Hepatocyte (in vitro differentiated cells): ENCODE measurements at regions not wholly inside any gene's neighbourhood (a gene's known extent, or its start where the extent isn't known, plus 50 kb on each side); places are given as distances from the start of the nearest gene placed in this dataset.

Source experiments
- DNase-seq: peaks from one replicate; pipeline ENCODE4 v3.0.0-alpha.2; 2016; ENCODE audit warnings: low spot score
- H2AFZ ChIP-seq: fragments of 200-600 bp; sonication (generic); 2 replicates; pipeline ENCODE4 v1.6.0; 2016; ENCODE audit warnings: antibody characterized with exemption, mild to moderate bottlenecking
- H3K27ac ChIP-seq: fragments of 200-600 bp; sonication (generic); 2 replicates; pipeline ENCODE4 v1.5.1; 2016; ENCODE audit warnings: mild to moderate bottlenecking
- H3K27me3 ChIP-seq: fragments of 200-600 bp; sonication (generic); 2 replicates; pipeline ENCODE4 v1.6.1; 2016
- H3K36me3 ChIP-seq: fragments of 200-600 bp; sonication (generic); replicated peaks from 2 replicates; pipeline ENCODE4 v1.5.1; 2016; ENCODE audit warnings: low read depth; ENCODE audit not compliant: insufficient read depth
- H3K4me1 ChIP-seq: fragments of 200-600 bp; sonication (generic); 2 replicates; pipeline ENCODE4 v1.5.1; 2016; ENCODE audit warnings: mild to moderate bottlenecking, moderate library complexity; ENCODE audit not compliant: insufficient read depth
- H3K4me2 ChIP-seq: fragments of 200-600 bp; sonication (generic); 2 replicates; pipeline ENCODE4 v1.6.0; 2016
- H3K4me3 ChIP-seq: fragments of 200-600 bp; sonication (generic); 2 replicates; pipeline ENCODE4 v1.5.1; 2016; ENCODE audit warnings: mild to moderate bottlenecking
- H3K79me2 ChIP-seq: fragments of 200-600 bp; sonication (generic); 2 replicates; pipeline ENCODE4 v1.6.0; 2017; ENCODE audit warnings: mild to moderate bottlenecking
- H3K9me2 ChIP-seq: fragments of 200-600 bp; sonication (generic); replicated peaks from 2 replicates; pipeline ENCODE4 v1.6.0; 2017; ENCODE audit warnings: mild to moderate bottlenecking; ENCODE audit not compliant: insufficient read depth
- H3K9me3 ChIP-seq: fragments of 200-600 bp; sonication (generic); 2 replicates; pipeline ENCODE4 v1.5.1; 2016; ENCODE audit warnings: low read depth, mild to moderate bottlenecking
- H4K20me1 ChIP-seq: fragments of 200-600 bp; sonication (generic); 2 replicates; pipeline ENCODE4 v1.6.0; 2016; ENCODE audit warnings: mild to moderate bottlenecking; ENCODE audit not compliant: insufficient read depth, poor library complexity, severe bottlenecking
- EZH2 ChIP-seq: fragments of 200-600 bp; sonication (generic); IDR thresholded peaks from 2 replicates; pipeline ENCODE4 v1.6.1; 2016; ENCODE audit warnings: antibody characterized with exemption, mild to moderate bottlenecking, borderline replicate concordance
- EZH2phosphoT487 ChIP-seq: fragments of 200-600 bp; sonication (generic); IDR thresholded peaks from one replicate; pipeline ENCODE4 v1.6.1; 2018; ENCODE audit warnings: antibody characterized with exemption, mild to moderate bottlenecking, low read depth, moderate library complexity; ENCODE audit not compliant: unreplicated experiment, severe bottlenecking
- WGBS: methylation state at CpG from one replicate; pipeline ENCODE4 v1.1.6; 2016; ENCODE audit warnings: low lambda C conversion rate; ENCODE audit errors: missing lambda C conversion rate; 5-methylcytosine and 5-hydroxymethylcytosine counted together
- TF ChIP-seq, protein P1 (sequence below): fragments of 200-600 bp; sonication (generic); IDR thresholded peaks from 2 replicates; pipeline ENCODE4 v1.5.1; 2016; ENCODE audit warnings: antibody characterized with exemption, mild to moderate bottlenecking; ENCODE audit not compliant: poor library complexity

DNA sequence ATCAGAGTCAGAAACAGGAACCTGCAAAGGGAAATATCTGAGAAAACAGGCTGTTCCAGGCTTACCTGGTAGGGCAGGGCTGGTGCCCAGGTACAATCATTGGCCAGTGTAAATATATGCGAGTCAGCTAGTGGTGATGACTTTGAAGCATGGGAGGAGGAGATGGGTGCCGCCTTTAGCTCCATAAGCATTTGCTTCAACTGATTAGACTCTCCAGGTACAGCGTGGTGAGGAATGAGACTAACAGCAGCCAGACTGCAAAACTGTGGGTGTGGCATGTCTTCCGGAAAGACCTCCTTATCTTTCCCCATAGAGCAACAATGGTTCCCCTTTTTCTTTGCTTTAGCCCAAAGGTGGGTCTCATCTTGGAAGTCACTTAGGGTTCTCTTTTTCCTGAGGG, 137.2 kb downstream of the LRIG2 start:
- no peaks in the 10 kb centered on the region for H4K20me1 ChIP-seq
- no peak overlapping the region for H2AFZ ChIP-seq
- H3K4me3 ChIP-seq = no peak overlapping the region
- peak overlapping the region; percentile 43 for H3K27ac ChIP-seq
- H3K9me2 ChIP-seq = no peaks in the 10 kb centered on the region
- H3K36me3 ChIP-seq = no peaks in the 10 kb centered on the region
- H3K9me3 ChIP-seq = no peaks in the 10 kb centered on the region
- H3K79me2 ChIP-seq = no peaks in the 10 kb centered on the region
- DNase-seq = peak; percentile 48
- TF ChIP-seq EZH2phosphoT487 (no peak), EZH2 (no peak)
- TF ChIP-seq, protein P1, sequence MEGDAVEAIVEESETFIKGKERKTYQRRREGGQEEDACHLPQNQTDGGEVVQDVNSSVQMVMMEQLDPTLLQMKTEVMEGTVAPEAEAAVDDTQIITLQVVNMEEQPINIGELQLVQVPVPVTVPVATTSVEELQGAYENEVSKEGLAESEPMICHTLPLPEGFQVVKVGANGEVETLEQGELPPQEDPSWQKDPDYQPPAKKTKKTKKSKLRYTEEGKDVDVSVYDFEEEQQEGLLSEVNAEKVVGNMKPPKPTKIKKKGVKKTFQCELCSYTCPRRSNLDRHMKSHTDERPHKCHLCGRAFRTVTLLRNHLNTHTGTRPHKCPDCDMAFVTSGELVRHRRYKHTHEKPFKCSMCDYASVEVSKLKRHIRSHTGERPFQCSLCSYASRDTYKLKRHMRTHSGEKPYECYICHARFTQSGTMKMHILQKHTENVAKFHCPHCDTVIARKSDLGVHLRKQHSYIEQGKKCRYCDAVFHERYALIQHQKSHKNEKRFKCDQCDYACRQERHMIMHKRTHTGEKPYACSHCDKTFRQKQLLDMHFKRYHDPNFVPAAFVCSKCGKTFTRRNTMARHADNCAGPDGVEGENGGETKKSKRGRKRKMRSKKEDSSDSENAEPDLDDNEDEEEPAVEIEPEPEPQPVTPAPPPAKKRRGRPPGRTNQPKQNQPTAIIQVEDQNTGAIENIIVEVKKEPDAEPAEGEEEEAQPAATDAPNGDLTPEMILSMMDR = no peak
- H3K4me2 ChIP-seq = peak overlapping the region; percentile 1
- H3K27me3 ChIP-seq = no peaks in the 10 kb centered on the region
- H3K4me1 ChIP-seq = peaks cover 25% of the 10 kb centered on the region
- WGBS = 51% methylated on average over 4 of the region's 4 CpGs

DNA sequence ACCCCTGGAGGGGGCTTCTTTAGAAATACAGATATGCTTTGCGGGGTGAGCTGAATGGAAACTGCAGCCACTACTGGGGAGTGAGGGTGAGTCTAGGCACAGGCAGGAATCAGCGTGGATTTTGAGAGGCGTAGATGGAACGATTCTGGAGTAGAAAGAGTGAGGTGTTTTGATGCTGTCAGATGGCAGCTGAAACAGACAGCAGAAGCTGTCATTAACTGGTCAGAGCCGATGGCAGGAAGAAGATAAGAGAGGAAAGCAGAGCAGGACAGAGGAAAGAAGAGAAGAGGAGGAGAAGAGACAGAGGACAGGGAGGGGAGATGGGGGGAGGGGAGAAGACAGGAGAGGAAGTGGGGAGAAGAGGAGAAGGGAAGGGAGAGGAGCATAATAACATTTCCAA, 138.5 kb downstream of the LRIG2 start:
- TF ChIP-seq EZH2phosphoT487 = no peak
- TF ChIP-seq, protein P1 = no peak
- TF ChIP-seq EZH2 = no peak
- Histone ChIP-seq H3K36me3 (no peaks in the 10 kb centered on the region), H3K9me2 (no peaks in the 10 kb centered on the region), H3K9me3 (no peaks in the 10 kb centered on the region), H3K27ac (no peak overlapping the region), H4K20me1 (no peaks in the 10 kb centered on the region), H2AFZ (no peak overlapping the region), H3K27me3 (no peaks in the 10 kb centered on the region), H3K4me2 (no peak overlapping the region), H3K4me3 (no peak overlapping the region), H3K4me1 (peaks cover 22% of the 10 kb centered on the region), H3K79me2 (no peaks in the 10 kb centered on the region)
- 35% methylated on average over 5 of the region's 5 CpGs for WGBS
- DNase-seq = no peak

DNA sequence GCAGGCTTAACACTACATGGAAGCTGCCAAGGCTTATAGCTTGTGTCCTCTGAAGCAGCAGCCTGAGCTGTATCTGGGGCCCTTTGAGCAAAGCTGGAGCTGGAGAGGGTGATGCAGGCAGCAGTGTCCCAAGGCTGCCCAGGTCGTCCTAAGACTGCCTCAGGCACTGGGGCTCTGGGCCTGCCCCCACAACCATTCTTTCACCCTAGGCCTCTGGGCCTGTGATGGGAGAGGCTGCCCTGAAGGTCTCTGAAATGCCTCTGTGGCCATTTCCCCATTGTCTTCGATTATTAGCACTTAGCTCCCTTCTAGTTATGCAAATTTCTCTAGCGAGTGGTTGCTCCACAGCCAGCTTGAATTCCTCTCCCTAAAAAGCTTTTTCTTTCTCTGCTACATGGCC, 142.0 kb downstream of the LRIG2 start:
- WGBS = 94% methylated on average over 3 of the region's 3 CpGs
- H3K9me3 ChIP-seq = no peaks in the 10 kb centered on the region
- H3K4me1 ChIP-seq = peaks cover 32% of the 10 kb centered on the region
- no peak for DNase-seq
- no peak overlapping the region for H3K4me2 ChIP-seq
- H3K36me3 ChIP-seq = no peaks in the 10 kb centered on the region
- H3K79me2 ChIP-seq = no peaks in the 10 kb centered on the region
- no peak overlapping the region for H2AFZ ChIP-seq
- H3K27ac ChIP-seq = no peak overlapping the region
- no peak overlapping the region for H3K4me3 ChIP-seq
- TF ChIP-seq EZH2phosphoT487 (no peak), EZH2 (no peak)
- TF ChIP-seq, protein P1 = no peak
- H4K20me1 ChIP-seq = no peaks in the 10 kb centered on the region
- H3K27me3 ChIP-seq = no peaks in the 10 kb centered on the region
- no peaks in the 10 kb centered on the region for H3K9me2 ChIP-seq

DNA sequence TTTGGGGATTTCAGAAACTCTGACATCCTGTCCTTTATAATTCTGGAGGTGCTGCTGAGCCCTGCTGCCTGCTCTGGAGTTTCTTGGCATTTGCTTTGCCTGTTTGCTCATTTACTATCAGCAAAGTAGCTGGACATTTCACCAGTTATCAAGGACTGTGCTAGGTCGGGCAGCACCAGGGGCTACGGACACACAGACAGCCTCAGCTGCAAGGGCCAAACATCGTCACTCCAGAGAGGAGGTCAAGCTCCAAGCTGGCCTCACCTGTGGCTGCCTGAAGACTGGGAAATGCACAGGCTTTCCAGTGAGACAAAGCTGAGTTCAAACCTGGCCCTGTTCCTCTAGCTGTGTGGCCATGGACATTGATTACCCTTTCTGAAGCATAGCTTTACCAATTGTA, 143.7 kb downstream of the LRIG2 start:
- Histone ChIP-seq H3K4me1 (peaks cover 31% of the 10 kb centered on the region), H4K20me1 (no peaks in the 10 kb centered on the region), H3K9me3 (no peaks in the 10 kb centered on the region), H3K27ac (peak overlapping the region; percentile 87), H3K4me2 (peak overlapping the region; percentile 34), H3K27me3 (no peaks in the 10 kb centered on the region), H3K36me3 (no peaks in the 10 kb centered on the region), H3K79me2 (no peaks in the 10 kb centered on the region), H3K9me2 (no peaks in the 10 kb centered on the region), H3K4me3 (no peak overlapping the region), H2AFZ (peak overlapping the region; percentile 28)
- TF ChIP-seq EZH2phosphoT487 (no peak), EZH2 (no peak)
- TF ChIP-seq, protein P1 = no peak
- 57% methylated on average over 3 of the region's 3 CpGs for WGBS
- DNase-seq = no peak
